ENCODE measurements at regions not wholly inside any gene's neighbourhood (a gene's known extent, or its start where the extent isn't known, plus 50 kb on each side); places are given as distances from the start of the nearest gene placed in this dataset.
"Not testable (repeated sequence)": the region's sequence is repeated elsewhere in the genome, so short reads cannot be mapped to it uniquely, and the experiment has no call there.

- intact Hi-C loops (cut with micrococcal nuclease), result no loop called here
Observed at GRCh38 chr7:98771519-98771918, 98.3 kb downstream of the TMEM130 start.

DNA sequence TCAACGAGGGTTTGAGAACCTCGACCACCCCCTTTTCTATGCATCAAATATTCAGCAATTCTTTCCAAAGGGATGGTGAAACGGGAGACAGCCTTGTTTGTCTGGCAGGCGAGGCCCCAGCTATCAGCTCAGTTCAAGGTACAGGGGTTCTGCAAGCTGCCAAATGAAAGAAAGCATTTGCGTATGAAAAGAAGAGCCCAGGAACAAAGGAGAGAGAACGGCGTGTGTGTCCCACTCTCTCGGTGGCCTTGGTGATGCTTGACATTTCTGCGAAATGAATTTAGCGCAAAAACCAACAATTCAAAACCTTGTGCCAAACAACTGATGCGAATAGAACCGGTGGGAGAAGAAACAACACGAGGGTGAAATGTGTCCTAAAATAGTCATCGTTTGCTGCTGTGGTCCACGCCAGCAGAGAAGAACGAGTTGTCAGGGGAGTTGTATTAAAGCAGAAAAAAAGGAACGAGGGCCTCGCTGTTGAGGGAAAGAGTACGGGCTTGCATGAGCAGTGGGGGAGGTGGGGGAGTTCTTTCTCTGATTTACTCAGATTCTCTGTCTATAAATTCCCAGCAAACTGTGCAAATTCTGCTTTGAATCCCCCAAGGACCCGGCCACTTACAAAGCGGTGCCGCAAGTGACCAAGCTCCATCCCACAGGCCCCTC lies 97.7 kb downstream of the TMEM130 start:
- intact Hi-C loops (cut with micrococcal nuclease), result no loop called here

DNA sequence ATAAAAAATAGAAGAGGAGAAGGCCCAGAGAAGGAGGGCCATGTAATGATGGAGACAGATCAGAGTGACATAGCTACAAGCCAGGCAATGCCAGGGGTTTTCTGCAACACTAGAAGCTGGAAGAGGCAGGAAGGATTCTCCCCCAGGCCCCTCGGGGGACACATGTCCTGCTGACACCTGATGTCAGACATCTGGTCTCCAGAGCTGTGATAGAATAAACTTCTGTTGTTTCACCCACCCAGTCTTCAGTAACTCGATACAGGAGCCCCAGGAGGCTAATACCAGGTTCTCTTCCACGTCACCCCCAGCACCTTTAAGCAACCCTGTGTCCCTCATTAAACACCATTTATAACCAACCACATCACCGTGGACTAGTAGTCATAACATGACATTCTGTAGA lies 94.9 kb downstream of the TMEM130 start:
- intact Hi-C loops (cut with micrococcal nuclease), result no loop called here

GRCh38 chr7:98777051-98777450 lies 92.8 kb downstream of the TMEM130 start:
- intact Hi-C loops (cut with micrococcal nuclease), result no loop called here

DNA sequence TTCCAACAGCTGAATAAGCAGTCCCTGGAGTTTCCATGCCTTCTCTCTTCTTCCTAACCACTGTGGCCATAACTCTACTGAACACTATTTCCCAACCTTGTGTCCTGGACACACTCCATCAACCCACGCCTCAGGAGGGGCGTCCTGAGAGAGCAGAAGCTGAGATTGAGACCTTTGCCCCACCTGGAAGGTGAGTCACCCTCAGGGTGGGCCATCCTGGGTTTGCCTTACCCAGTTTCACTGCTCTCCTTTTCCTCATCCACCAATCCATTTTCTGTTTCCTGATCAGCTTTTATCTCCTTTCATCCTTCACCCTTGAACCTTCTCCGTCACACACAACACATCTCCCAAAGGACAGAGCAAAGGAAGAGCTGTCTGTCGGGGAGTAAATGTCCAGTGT lies 91.4 kb downstream of the TMEM130 start:
- intact Hi-C loops (cut with micrococcal nuclease), result no loop called here

DNA sequence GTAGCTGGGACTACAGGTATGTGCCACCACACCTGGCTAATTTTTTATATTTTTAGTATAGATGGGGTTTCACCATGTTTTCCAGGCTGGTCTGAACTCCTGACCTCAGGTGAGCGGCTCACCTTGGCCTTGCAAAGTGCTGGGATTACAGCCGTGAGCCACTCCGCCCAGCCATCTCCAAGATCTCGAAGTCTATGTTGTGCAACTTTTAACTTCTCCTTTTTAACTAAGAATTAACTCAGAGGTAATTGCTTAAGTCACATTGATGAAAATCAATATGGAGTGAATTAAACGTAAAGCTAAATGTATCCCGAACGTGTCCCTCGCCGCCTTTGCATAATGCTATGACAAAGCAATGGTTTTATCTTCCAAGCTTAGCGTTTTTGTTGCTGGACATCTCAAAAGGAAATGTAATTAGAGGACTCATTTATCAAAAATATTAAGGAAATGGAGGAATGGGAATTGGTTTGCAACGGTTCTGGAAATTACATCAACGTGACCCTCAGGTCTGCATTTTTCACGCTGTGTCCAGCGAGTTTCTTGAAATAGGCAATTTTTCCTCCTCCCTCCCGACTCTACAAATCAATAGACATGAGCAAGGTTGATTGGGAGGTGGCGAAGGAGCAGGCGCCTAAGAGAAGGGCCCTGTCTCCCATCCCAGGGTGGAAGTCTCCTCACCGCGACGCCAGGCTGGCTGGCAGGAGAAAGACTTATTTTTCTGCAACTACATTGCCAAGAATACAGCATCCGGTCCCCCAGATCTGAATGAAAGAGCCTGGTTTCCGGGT lies 89.8 kb downstream of the TMEM130 start:
- intact Hi-C loops (cut with micrococcal nuclease), result no loop called here

- intact Hi-C loops (cut with micrococcal nuclease), result no loop called here
Observed at GRCh38 chr7:98784216-98784785, 85.5 kb downstream of the TMEM130 start.

DNA sequence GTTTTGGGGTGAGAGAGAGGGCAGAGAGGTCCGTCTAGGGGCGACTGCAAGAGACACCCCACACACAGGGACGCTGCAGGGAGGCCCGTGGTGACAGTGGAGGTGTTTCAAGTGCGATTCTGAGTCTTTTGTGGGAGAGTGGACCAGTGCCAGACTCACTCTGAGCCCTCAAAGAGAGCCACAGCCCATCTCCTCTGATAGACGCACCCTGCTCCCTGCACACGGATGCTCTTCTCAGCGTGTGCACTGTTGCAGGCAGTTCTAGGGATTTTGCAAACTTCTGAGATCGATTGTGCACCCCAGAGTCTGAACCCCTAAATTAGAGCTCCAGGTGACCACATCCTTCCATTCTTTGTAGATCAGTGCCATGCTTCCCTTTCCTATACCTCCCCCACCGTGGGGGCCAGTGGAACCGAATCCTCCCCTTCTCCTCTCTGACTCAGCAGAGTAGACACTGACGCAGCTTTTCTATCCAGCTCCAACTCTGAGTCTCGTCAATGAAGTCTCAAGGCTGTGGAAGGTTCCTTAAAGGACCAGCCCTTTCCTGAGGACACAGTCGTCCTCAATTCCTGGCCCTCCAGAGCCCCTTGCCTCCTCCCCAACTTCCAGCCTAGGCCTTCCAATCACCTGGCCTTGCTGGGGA lies 83.8 kb downstream of the TMEM130 start:
- intact Hi-C loops (cut with micrococcal nuclease), result no loop called here

- intact Hi-C loops (cut with micrococcal nuclease), result no loop called here
Observed at GRCh38 chr7:98788966-98789365, 80.8 kb downstream of the TMEM130 start.

DNA sequence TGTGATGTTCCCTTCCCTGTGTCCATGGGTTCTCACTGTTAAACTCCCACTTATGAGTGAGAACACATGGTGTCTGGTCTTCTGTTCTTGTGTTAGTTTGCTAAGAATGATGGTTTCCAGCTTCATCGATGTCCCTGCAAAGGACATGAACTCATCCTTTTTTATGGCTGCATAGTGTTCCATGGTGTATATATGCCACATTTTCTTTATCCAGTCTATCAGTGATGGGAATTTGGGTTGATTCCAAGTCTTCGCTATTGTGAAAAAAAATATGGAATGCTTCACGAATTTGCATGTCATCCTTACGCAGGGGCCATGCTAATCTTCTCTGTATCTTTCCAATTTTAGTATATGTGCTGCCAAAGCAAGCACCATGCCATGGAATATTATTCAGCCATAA lies 75.4 kb downstream of the TMEM130 start:
- intact Hi-C loops (cut with micrococcal nuclease), result not testable (repeated sequence)

GRCh38 chr7:98795741-98796493 lies 73.9 kb downstream of the TMEM130 start:
- intact Hi-C loops (cut with micrococcal nuclease), result no loop called here
